ENCODE measurements at regions not wholly inside any gene's neighbourhood (a gene's known extent, or its start where the extent isn't known, plus 50 kb on each side); places are given as distances from the start of the nearest gene placed in this dataset.

- POLR2A ChIA-PET: interaction anchor here (1.0 to 1.4 kb wide), 2 partner anchors 27 to 41 kb away, joined by 3 to 7 read pairs; no protein-coding TSS in a partner anchor
- H3K4me3 Mint-ChIP-seq (ENCODE audit: unreplicated experiment): no peak overlapping the region
- H3K27ac Mint-ChIP-seq (ENCODE audit: low read depth, unreplicated experiment): no peak overlapping the region
Measured at GRCh38 chr6:6886886-6887285, 220.9 kb upstream of the RREB1 start.

GRCh38 chr6:6889601-6890000 lies 218.2 kb upstream of the RREB1 start:
- Mint-ChIP-seq H3K9me3 (ENCODE audit: unreplicated experiment) (no peaks in the 10 kb centered on the region), H3K4me3 (ENCODE audit: unreplicated experiment) (no peak overlapping the region), H3K27ac (ENCODE audit: low read depth, unreplicated experiment) (no peak overlapping the region), H3K27me3 (ENCODE audit: insufficient read depth, unreplicated experiment) (no peaks in the 10 kb centered on the region), H3K4me1 (ENCODE audit: insufficient read depth, unreplicated experiment) (peaks cover 16% of the 10 kb centered on the region), H3K36me3 (ENCODE audit: insufficient read depth, unreplicated experiment) (no peaks in the 10 kb centered on the region)
- DNase-seq (ENCODE audit: unreplicated experiment): no peak
- BruUV-seq (replicated peaks): no TSS peak
- intact Hi-C loops (cut with micrococcal nuclease): no loop called here
- ChIA-PET CTCF (interaction anchor here (0.6 kb wide), 2 partner anchors 31 to 579 kb away, joined by 3 to 4 read pairs; no protein-coding TSS in a partner anchor), POLR2A (interaction anchor here (0.6 kb wide), 1 partner anchor 63 kb away, joined by 3 read pairs; no protein-coding TSS in a partner anchor)
- no peak for TF ChIP-seq CTCF (IDR thresholded peaks at IDR 0.05; ENCODE audit: unreplicated experiment)

More at GRCh38 chr6:6886886-6887285, 220.9 kb upstream of the RREB1 start:
- intact Hi-C loops (cut with micrococcal nuclease): no loop called here
- Mint-ChIP-seq H3K36me3 (ENCODE audit: insufficient read depth, unreplicated experiment) (no peaks in the 10 kb centered on the region), H3K27me3 (ENCODE audit: insufficient read depth, unreplicated experiment) (no peaks in the 10 kb centered on the region), H3K4me1 (ENCODE audit: insufficient read depth, unreplicated experiment) (peaks cover 17% of the 10 kb centered on the region), H3K9me3 (ENCODE audit: unreplicated experiment) (no peaks in the 10 kb centered on the region)
- TF ChIP-seq CTCF (IDR thresholded peaks at IDR 0.05; ENCODE audit: unreplicated experiment): no peak
- DNase-seq (ENCODE audit: unreplicated experiment): no peak
- CTCF ChIA-PET: no interaction called here
- no TSS peak for BruUV-seq (replicated peaks)

GRCh38 chr6:6890400-6890858 lies 217.3 kb upstream of the RREB1 start:
- Mint-ChIP-seq H3K27me3 (ENCODE audit: insufficient read depth, unreplicated experiment) (no peaks in the 10 kb centered on the region), H3K4me3 (ENCODE audit: unreplicated experiment) (no peak overlapping the region), H3K27ac (ENCODE audit: low read depth, unreplicated experiment) (no peak overlapping the region), H3K4me1 (ENCODE audit: insufficient read depth, unreplicated experiment) (peaks cover 13% of the 10 kb centered on the region), H3K9me3 (ENCODE audit: unreplicated experiment) (no peaks in the 10 kb centered on the region), H3K36me3 (ENCODE audit: insufficient read depth, unreplicated experiment) (no peaks in the 10 kb centered on the region)
- ChIA-PET CTCF (no interaction called here), POLR2A (interaction anchor here (0.8 kb wide), 1 partner anchor 10 kb away, joined by 6 read pairs; no protein-coding TSS in a partner anchor)
- intact Hi-C loops (cut with micrococcal nuclease): no loop called here
- no TSS peak for BruUV-seq (replicated peaks)
- DNase-seq (ENCODE audit: unreplicated experiment): no peak
- no peak for TF ChIP-seq CTCF (IDR thresholded peaks at IDR 0.05; ENCODE audit: unreplicated experiment)

GRCh38 chr6:6891125-6891721 lies 216.5 kb upstream of the RREB1 start:
- Mint-ChIP-seq H3K27me3 (ENCODE audit: insufficient read depth, unreplicated experiment) (no peaks in the 10 kb centered on the region), H3K36me3 (ENCODE audit: insufficient read depth, unreplicated experiment) (no peaks in the 10 kb centered on the region), H3K9me3 (ENCODE audit: unreplicated experiment) (no peaks in the 10 kb centered on the region), H3K4me3 (ENCODE audit: unreplicated experiment) (no peak overlapping the region), H3K4me1 (ENCODE audit: insufficient read depth, unreplicated experiment) (peaks cover 13% of the 10 kb centered on the region), H3K27ac (ENCODE audit: low read depth, unreplicated experiment) (peak overlapping the region; percentile 55)
- no peak for TF ChIP-seq CTCF (IDR thresholded peaks at IDR 0.05; ENCODE audit: unreplicated experiment)
- ChIA-PET POLR2A (interaction anchor here (0.8 to 1.4 kb wide), 4 partner anchors 9 to 110 kb away, joined by 3 to 6 read pairs (median 4); no protein-coding TSS in a partner anchor), CTCF (no interaction called here)
- intact Hi-C loops (cut with micrococcal nuclease): no loop called here
- no peak for DNase-seq (ENCODE audit: unreplicated experiment)
- BruUV-seq (replicated peaks): no TSS peak

All from MCF 10A (cell line).